Endometrium (tissue), 2 donors: ENCODE measurements at regions not wholly inside any gene's neighbourhood (a gene's known extent, or its start where the extent isn't known, plus 50 kb on each side); places are given as distances from the start of the nearest gene placed in this dataset.
A peak's percentile ranks its signal among the peaks of the same experiment; 100 is the strongest.

Source experiments
- FAIRE-seq: peaks from 2 replicates; lab custom pipeline; 2012; peaks lifted over from hg19 to GRCh38; lab: Jason Lieb, UNC
- donor health status: control.
- donor health status: control.

DNA sequence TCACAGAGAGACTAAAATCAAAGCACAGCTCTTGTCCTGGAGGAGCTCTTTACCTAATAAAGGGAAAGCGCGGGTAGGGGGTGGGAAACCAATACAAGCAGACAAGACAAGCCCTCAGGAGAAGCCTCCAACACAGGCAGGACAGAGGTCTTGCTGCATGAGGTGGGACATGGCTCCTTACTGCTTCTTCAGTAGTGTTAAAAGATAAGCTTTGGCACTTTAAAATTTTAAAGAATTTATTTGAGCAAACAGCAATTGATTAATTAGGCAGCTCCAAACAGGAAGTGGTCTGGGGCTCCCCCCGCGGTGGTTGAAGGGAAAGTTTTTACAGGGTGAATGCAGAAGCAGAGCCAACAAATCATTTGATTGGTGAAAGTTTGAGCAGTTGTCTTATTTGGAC lies 50.3 kb upstream of the MACC1 start:
- no peak for FAIRE-seq

DNA sequence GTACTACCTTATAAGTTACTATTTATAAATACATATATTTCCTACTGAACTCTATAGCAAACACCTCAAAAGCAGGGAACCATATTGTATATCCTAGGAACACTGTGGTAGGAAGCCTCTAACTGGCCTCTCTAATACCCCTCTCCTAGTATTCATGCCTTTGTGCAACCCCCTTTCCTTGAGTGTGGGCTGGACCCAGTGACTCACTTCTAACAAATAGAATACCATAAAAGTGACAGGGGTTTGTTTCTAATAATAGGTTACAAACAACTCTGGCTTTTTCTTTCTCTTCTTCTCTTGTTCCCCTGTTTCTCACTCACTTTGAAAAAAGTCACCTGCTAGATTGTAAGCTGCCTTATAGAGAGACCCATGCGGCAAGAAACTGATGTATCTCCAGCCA lies 51.6 kb upstream of the MACC1 start:
- no peak for FAIRE-seq

DNA sequence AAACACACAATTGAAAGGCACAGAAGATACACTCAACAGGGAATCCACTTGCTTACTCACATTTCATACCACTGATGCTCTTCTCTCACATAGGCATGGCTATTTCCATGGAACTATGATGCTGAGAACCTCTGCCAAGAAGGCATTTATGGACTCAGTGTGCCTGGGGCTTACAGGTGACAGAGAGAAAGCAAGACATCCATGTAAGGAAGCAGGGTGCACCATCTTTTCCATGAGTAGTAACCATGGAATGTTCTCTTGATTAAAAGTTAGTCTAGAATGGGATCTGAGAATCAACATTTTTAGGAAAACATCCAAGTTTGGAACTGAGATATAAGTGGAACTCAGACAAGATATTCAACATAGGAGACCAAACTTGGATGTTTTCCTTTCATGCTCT lies 52.5 kb upstream of the MACC1 start:
- no peak for FAIRE-seq

DNA sequence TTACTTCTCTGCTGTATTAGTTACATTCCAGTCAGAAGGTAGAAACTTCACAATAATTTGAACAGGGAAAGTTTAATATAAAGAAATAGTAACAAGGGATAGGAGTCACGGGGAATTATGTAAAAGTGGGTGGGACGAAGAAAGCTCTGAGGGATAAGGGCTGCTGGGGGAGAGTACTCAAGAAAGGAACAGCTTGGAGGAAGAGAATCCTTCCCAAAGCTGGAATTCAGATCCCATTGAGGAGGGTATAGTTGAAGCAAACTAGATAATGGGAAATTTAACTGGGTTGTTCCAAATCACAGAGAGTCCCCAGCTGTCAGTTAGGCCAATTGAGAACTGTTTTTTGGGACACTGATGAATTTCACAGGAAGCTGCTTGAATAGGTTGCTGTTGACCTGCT lies 53.2 kb upstream of the MACC1 start:
- no peak for FAIRE-seq

DNA sequence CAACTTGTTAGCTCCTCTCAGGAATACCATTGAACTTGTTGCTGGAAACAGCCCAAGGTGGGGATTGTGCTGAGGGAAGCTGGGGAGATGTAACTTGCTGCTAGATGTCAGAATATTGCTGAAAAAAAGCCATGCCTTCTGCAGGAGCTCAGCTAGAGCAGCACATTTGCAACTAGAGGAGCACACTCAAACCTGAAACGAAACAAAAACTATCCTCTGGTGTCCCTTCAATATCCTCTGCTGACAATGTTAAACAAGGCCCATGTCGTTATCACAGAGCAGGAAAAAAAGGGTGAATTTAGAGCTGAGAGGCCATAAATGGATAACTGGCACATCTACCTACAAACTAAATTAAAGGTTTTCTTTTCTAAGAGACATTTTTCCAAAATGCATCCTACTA lies 53.7 kb upstream of the MACC1 start:
- no peak for FAIRE-seq

DNA sequence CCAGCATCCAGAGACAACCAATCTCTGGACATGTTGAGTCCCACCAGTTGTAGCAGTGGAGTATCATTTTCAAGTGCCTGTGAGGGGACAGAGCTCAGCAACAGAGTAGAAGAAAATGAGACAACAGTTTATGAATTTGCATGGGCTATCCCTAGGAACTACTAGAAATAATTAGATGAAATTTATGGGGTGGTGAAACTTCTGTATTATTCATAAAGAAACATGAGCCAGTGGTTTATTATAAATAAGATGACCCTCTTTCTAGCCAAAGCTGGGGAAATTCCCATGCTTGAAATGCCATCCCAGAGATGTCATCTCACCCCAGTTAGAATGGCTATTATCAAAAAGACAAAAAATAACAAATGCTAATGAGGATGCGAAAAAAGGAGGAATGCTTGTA lies 55.1 kb upstream of the ITGB8 start:
- no peak for FAIRE-seq

DNA sequence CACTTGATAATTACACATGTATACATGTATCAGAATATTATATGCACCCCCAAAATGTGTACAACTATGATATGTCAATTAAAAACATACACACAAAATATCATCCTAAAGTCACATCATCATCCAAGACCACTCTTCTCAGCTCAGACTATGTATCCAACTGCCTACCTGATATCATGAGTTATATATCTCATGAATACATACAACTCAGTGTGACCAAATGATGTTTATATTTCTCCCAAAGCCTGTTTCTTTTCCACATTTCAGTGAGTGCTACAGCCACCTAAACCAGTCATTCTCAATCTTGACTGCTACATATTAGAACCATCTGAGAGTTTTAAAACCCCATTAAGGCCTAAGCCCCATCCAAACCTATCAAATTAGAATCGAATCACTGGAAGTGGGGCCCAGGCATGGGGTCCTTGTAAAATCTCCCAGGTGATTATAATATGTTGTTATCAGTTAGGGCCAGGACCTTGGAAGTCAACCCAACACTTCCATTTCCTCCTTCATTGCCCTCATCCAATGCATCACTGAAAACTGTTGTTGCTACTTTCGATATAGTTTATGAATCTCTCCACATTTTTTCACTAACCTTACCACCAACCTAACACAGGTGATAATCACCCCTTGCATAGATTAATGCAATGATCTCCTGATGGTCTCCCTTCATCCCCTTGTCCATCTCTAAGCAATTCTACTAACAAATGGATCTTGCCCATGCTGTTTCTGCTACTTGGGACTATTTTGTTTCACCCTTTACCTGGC lies 53.8 kb upstream of the ITGB8 start:
- FAIRE-seq: no peak

DNA sequence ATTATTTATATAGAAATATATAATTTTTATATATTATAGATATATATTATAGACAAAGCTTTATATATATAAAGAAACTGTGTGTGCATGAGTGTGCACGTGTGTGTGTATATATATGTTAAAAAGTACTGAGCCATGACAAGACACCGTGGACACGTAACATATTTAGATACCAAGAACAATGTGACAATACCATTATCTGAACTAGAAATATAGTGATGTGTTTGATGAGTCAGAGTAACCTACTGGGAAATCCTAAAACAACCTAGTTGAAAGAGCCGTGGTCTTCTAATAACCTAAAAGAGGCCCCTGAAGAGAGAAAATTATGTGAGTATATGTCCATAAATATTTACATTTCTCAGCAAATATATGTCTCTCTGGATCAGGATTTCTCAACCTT lies 50.7 kb upstream of the ITGB8 start:
- FAIRE-seq: no peak

DNA sequence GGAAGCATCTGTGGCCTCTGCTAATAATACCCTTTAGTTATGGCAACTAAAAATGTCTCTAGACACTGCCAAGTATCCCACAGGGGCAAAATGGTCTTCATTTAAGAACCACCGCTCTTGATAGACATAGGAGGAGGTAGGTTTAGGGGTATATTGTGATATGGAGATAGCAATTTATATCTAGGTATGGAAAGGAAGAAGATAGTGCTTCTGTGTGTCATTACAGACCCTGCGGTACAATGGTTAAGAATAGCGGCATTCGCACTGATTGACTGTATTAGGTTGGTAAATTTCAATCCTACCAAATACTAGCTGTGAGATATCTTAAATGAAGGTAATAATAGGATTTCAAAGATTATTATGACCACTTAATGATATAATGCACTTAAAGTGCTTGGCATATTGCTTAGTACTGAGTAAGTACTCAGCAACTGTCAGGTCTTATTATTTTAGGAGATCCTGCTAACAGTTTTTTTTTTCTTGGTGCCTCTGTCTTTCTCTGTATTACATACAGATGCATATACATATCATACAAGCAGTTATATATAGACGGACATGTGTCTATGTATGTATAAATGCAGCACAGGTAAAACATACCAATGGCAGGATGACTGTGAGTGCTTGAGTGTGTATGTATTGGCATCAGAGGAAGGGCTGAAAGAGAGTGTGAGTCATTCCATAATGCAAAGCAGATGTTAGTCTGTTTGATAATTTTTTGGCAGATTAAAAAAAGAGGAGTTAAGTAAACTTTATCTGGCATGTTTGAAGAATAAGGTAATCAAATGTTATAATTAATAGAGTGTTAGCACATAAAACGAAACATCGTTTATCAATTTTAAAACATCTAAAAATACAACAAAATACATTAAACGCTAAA lies 50.0 kb upstream of the ITGB8 start:
- FAIRE-seq: peak; percentile 98
